ENCODE measurements at regions not wholly inside any gene's neighbourhood (a gene's known extent, or its start where the extent isn't known, plus 50 kb on each side); places are given as distances from the start of the nearest gene placed in this dataset.

GRCh38 chr1:29431138-29431537, 194.8 kb downstream of the PTPRU start:
- H3K4me3 ChIP-seq (ENCODE audit: insufficient read depth, low read depth, low read length), result no peak overlapping the region
- no peak overlapping the region for H3K27ac ChIP-seq (ENCODE audit: low read depth, low read length)
- H3K4me2 ChIP-seq (ENCODE audit: low read length), result no peak overlapping the region
- no peak overlapping the region for H2AFZ ChIP-seq (ENCODE audit: low read depth, low read length)
- no peak for TF ChIP-seq CTCF (IDR thresholded peaks at IDR 0.05; ENCODE audit: insufficient read depth, low read depth, low read length)
- no peak for TF ChIP-seq EZH2 (IDR thresholded peaks at IDR 0.05; ENCODE audit: insufficient read depth, low read length)
- Mint-ChIP-seq H3K4me1 (ENCODE audit: low read depth, unreplicated experiment) (no peaks in the 10 kb centered on the region), H3K27ac (ENCODE audit: unreplicated experiment) (no peak overlapping the region), H3K27me3 (ENCODE audit: low read depth, unreplicated experiment) (peaks cover 44% of the 10 kb centered on the region), H3K9me3 (ENCODE audit: unreplicated experiment) (peaks cover 6% of the 10 kb centered on the region), H3K36me3 (ENCODE audit: low read depth, unreplicated experiment) (no peaks in the 10 kb centered on the region), H3K4me3 (ENCODE audit: unreplicated experiment) (no peak overlapping the region)
- H3K9ac ChIP-seq (ENCODE audit: low read length), result no peak overlapping the region
- no peaks in the 10 kb centered on the region for H3K27me3 ChIP-seq (ENCODE audit: insufficient read depth, low read length)
- FAIRE-seq, result no peak
- no peaks in the 10 kb centered on the region for H3K36me3 ChIP-seq (ENCODE audit: insufficient read depth, low read length)
- H3K4me1 ChIP-seq (ENCODE audit: insufficient read depth, low read length), result no peaks in the 10 kb centered on the region
- H4K20me1 ChIP-seq (ENCODE audit: insufficient read depth, low read length), result no peaks in the 10 kb centered on the region
- H3K9me3 ChIP-seq (ENCODE audit: insufficient read depth, low read depth, low read length), result peaks cover 8% of the 10 kb centered on the region
- no peaks in the 10 kb centered on the region for H3K79me2 ChIP-seq (ENCODE audit: insufficient read depth, low read length)
- no peak for DNase-seq (ENCODE audit: low read depth)

GRCh38 chr1:29429656-29430055, 193.3 kb downstream of the PTPRU start:
- no peaks in the 10 kb centered on the region for H3K79me2 ChIP-seq (ENCODE audit: insufficient read depth, low read length)
- Mint-ChIP-seq H3K4me3 (ENCODE audit: unreplicated experiment) (no peak overlapping the region), H3K9me3 (ENCODE audit: unreplicated experiment) (peaks cover 6% of the 10 kb centered on the region), H3K36me3 (ENCODE audit: low read depth, unreplicated experiment) (no peaks in the 10 kb centered on the region), H3K4me1 (ENCODE audit: low read depth, unreplicated experiment) (no peaks in the 10 kb centered on the region), H3K27me3 (ENCODE audit: low read depth, unreplicated experiment) (peaks cover 40% of the 10 kb centered on the region), H3K27ac (ENCODE audit: unreplicated experiment) (no peak overlapping the region)
- no peaks in the 10 kb centered on the region for H4K20me1 ChIP-seq (ENCODE audit: insufficient read depth, low read length)
- H3K4me2 ChIP-seq (ENCODE audit: low read length), result no peak overlapping the region
- H3K9ac ChIP-seq (ENCODE audit: low read length), result no peak overlapping the region
- no peak overlapping the region for H2AFZ ChIP-seq (ENCODE audit: low read depth, low read length)
- H3K9me3 ChIP-seq (ENCODE audit: insufficient read depth, low read depth, low read length), result peaks cover 8% of the 10 kb centered on the region
- DNase-seq (ENCODE audit: low read depth) (no peak), FAIRE-seq (no peak)
- no peak overlapping the region for H3K4me3 ChIP-seq (ENCODE audit: insufficient read depth, low read depth, low read length)
- no peaks in the 10 kb centered on the region for H3K4me1 ChIP-seq (ENCODE audit: insufficient read depth, low read length)
- no peak overlapping the region for H3K27ac ChIP-seq (ENCODE audit: low read depth, low read length)
- H3K36me3 ChIP-seq (ENCODE audit: insufficient read depth, low read length), result no peaks in the 10 kb centered on the region
- TF ChIP-seq EZH2 (IDR thresholded peaks at IDR 0.05; ENCODE audit: insufficient read depth, low read length), result no peak
- TF ChIP-seq CTCF (IDR thresholded peaks at IDR 0.05; ENCODE audit: insufficient read depth, low read depth, low read length), result no peak
- H3K27me3 ChIP-seq (ENCODE audit: insufficient read depth, low read length), result no peaks in the 10 kb centered on the region

GRCh38 chr1:29428997-29429396, 192.7 kb downstream of the PTPRU start:
- FAIRE-seq (no peak), DNase-seq (ENCODE audit: low read depth) (no peak)
- peaks cover 6% of the 10 kb centered on the region for H3K9me3 Mint-ChIP-seq (ENCODE audit: unreplicated experiment)
- H3K27ac Mint-ChIP-seq (ENCODE audit: unreplicated experiment), result no peak overlapping the region
- no peaks in the 10 kb centered on the region for H3K4me1 Mint-ChIP-seq (ENCODE audit: low read depth, unreplicated experiment)
- H3K36me3 Mint-ChIP-seq (ENCODE audit: low read depth, unreplicated experiment), result no peaks in the 10 kb centered on the region
- H3K27me3 Mint-ChIP-seq (ENCODE audit: low read depth, unreplicated experiment), result peaks cover 40% of the 10 kb centered on the region
- Histone ChIP-seq H3K9ac (ENCODE audit: low read length) (no peak overlapping the region), H3K27me3 (ENCODE audit: insufficient read depth, low read length) (no peaks in the 10 kb centered on the region), H3K79me2 (ENCODE audit: insufficient read depth, low read length) (no peaks in the 10 kb centered on the region), H3K9me3 (ENCODE audit: insufficient read depth, low read depth, low read length) (peaks cover 8% of the 10 kb centered on the region), H4K20me1 (ENCODE audit: insufficient read depth, low read length) (no peaks in the 10 kb centered on the region), H3K27ac (ENCODE audit: low read depth, low read length) (no peak overlapping the region), H3K4me1 (ENCODE audit: insufficient read depth, low read length) (no peaks in the 10 kb centered on the region), H2AFZ (ENCODE audit: low read depth, low read length) (no peak overlapping the region), H3K4me2 (ENCODE audit: low read length) (no peak overlapping the region), H3K36me3 (ENCODE audit: insufficient read depth, low read length) (no peaks in the 10 kb centered on the region), H3K4me3 (ENCODE audit: insufficient read depth, low read depth, low read length) (no peak overlapping the region)
- TF ChIP-seq EZH2 (IDR thresholded peaks at IDR 0.05; ENCODE audit: insufficient read depth, low read length) (no peak), CTCF (IDR thresholded peaks at IDR 0.05; ENCODE audit: insufficient read depth, low read depth, low read length) (no peak)
- H3K4me3 Mint-ChIP-seq (ENCODE audit: unreplicated experiment), result no peak overlapping the region
